ENCODE measurements at regions not wholly inside any gene's neighbourhood (a gene's known extent, or its start where the extent isn't known, plus 50 kb on each side); places are given as distances from the start of the nearest gene placed in this dataset.

DNA sequence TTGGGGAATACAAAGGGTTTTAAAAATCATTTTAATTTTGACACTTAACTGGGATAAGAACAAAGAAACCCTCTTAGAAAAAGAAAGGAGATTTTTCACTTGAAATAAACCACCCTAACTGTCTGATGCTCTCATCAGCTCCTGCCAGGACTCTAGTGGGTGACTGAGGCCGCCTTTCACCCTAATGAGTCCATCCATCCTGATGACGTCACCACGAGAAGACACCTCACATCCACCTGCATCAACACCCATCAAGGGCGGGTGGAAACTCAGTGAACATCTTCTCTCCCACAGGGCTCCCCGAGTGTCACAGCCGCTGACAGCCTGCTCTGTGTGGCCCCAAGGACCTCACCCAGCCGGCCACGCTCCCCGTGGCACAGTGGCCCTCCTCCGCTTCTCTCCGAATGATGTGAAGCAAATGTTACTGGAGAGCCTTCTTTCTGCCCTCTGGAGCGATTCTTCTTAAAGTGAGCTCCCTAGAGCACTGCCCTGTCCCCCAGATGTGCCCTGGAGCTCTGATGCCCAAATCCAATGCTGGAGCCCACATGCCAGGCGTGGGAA, 584.3 kb upstream of the ADAMTS16 start:
- peaks cover 5% of the 10 kb centered on the region for H3K9me3 Mint-ChIP-seq

More for the DNA sequence above, 584.3 kb upstream of the ADAMTS16 start:
- Histone ChIP-seq H3K36me3 (ENCODE audit: insufficient read depth) (no peaks in the 10 kb centered on the region), H3K4me3 (no peak overlapping the region), H4K20me1 (replicated peaks; ENCODE audit: insufficient read depth) (no peaks in the 10 kb centered on the region), H3K9me2 (ENCODE audit: insufficient read depth) (no peaks in the 10 kb centered on the region; the same call in 1 of the 2 replicates), H3K27me3 (ENCODE audit: insufficient read depth) (no peaks in the 10 kb centered on the region), H3K27ac (ENCODE audit: low read depth) (no peak overlapping the region), H3K79me2 (replicated peaks; ENCODE audit: insufficient read depth) (no peaks in the 10 kb centered on the region), H3K4me1 (ENCODE audit: insufficient read depth) (peaks cover 14% of the 10 kb centered on the region), H3K4me2 (no peak overlapping the region), H2AFZ (no peak overlapping the region), H3F3A (replicated peaks; ENCODE audit: low read depth) (no peaks in the 10 kb centered on the region)
- peaks cover 8% of the 10 kb centered on the region; the same call in 2 of the 3 replicates for H3K36me3 Mint-ChIP-seq (ENCODE audit: low read depth)
- H3K27me3 Mint-ChIP-seq (ENCODE audit: insufficient read depth, low read depth, poor library complexity) = peaks cover 2% of the 10 kb centered on the region
- DNase-seq (ENCODE audit: low spot score) = no peak
- no peak for ATAC-seq
- H3K27ac Mint-ChIP-seq = no peak overlapping the region
- H3K4me1 Mint-ChIP-seq = peaks cover 24% of the 10 kb centered on the region
- TF ChIP-seq POLR2AphosphoS5 (IDR thresholded peaks at IDR 0.05; ENCODE audit: low read depth) = no peak
- TF ChIP-seq EZH2 (IDR thresholded peaks at IDR 0.05; ENCODE audit: low read depth, unreplicated experiment) = no peak
- TF ChIP-seq, protein P1, sequence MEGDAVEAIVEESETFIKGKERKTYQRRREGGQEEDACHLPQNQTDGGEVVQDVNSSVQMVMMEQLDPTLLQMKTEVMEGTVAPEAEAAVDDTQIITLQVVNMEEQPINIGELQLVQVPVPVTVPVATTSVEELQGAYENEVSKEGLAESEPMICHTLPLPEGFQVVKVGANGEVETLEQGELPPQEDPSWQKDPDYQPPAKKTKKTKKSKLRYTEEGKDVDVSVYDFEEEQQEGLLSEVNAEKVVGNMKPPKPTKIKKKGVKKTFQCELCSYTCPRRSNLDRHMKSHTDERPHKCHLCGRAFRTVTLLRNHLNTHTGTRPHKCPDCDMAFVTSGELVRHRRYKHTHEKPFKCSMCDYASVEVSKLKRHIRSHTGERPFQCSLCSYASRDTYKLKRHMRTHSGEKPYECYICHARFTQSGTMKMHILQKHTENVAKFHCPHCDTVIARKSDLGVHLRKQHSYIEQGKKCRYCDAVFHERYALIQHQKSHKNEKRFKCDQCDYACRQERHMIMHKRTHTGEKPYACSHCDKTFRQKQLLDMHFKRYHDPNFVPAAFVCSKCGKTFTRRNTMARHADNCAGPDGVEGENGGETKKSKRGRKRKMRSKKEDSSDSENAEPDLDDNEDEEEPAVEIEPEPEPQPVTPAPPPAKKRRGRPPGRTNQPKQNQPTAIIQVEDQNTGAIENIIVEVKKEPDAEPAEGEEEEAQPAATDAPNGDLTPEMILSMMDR (conservative IDR thresholded peaks at IDR 0.05; ENCODE audit: low read depth in 2 of 2) = no peak
- TF ChIP-seq NANOG (IDR thresholded peaks at IDR 0.05; ENCODE audit: borderline replicate concordance) = no peak
- no peak for TF ChIP-seq ZNF331 (CRISPR knock-in tag; IDR thresholded peaks at IDR 0.05; ENCODE audit: low read depth)
- no peak for TF ChIP-seq ZNF114 (CRISPR knock-in tag; IDR thresholded peaks at IDR 0.05)
- no peak for TF ChIP-seq CREB1 (CRISPR knock-in tag; IDR thresholded peaks at IDR 0.05; ENCODE audit: low read depth)
- TF ChIP-seq EZH2phosphoT487 (IDR thresholded peaks at IDR 0.05; ENCODE audit: unreplicated experiment) = no peak
- TF ChIP-seq ZNF462 (CRISPR knock-in tag; IDR thresholded peaks at IDR 0.05) = no peak
- TF ChIP-seq REST (IDR thresholded peaks at IDR 0.05; ENCODE audit: unreplicated experiment) = no peak
- TF ChIP-seq STAT1 (IDR thresholded peaks at IDR 0.05; ENCODE audit: unreplicated experiment) = no peak
- no peak overlapping the region for H3K4me3 Mint-ChIP-seq

Data from GM23338 (cell line).